ENCODE measurements at regions not wholly inside any gene's neighbourhood (a gene's known extent, or its start where the extent isn't known, plus 50 kb on each side); places are given as distances from the start of the nearest gene placed in this dataset.

GRCh38 chr7:69217516-69218350, 380.5 kb upstream of the AUTS2 start:
- TF ChIP-seq CTCF (conservative IDR thresholded peaks at IDR 0.05; ENCODE audit: low read depth, low read length) = no peak
- no peak for TF ChIP-seq MAFK (IDR thresholded peaks at IDR 0.05; ENCODE audit: low read depth, low read length)

Measured in IMR-90 (cell line).